GM12878 (cell line): ENCODE measurements at regions not wholly inside any gene's neighbourhood (a gene's known extent, or its start where the extent isn't known, plus 50 kb on each side); places are given as distances from the start of the nearest gene placed in this dataset.

Experiments used
- ATAC-seq: fragments of 200-7000 bp; cut with Tn5 transposase; 3 replicates; pipeline ENCODE4 v1.9.1; 2020; ENCODE audit warnings: mild to moderate bottlenecking, moderate library complexity
- BruUV-seq: library from RNA; stranded (reverse); fragments of 400-500 nt; replicated peaks from 2 replicates; lab custom pipeline; 2021; lab: Mats Ljungman, UMichigan
- CTCF ChIA-PET: fragments of 300-600 bp; sonication (Branson Sonifier 250); formaldehyde crosslinking; extraction: SDS; loops from one replicate; lab custom pipeline; 2021; ENCODE audit warnings: inconsistent platforms; lab: Yijun Ruan, JAX
- POLR2A ChIA-PET: fragments of 350-600 bp; formaldehyde crosslinking; extraction: SDS; loops from one replicate; lab custom pipeline; 2021; ENCODE audit warnings: inconsistent platforms; lab: Charles Lee
- RAD21 ChIA-PET: fragments of 300-600 bp; sonication (Branson Sonifier 250); formaldehyde crosslinking; loops from one replicate; lab custom pipeline; 2023; ENCODE audit warnings: antibody characterized with exemption; ENCODE audit not compliant: unreplicated experiment; lab: Charles Lee
- SMC1A ChIA-PET: fragments of 300-600 bp; sonication (Branson Sonifier 250); formaldehyde crosslinking; loops from one replicate; lab custom pipeline; 2023; ENCODE audit not compliant: unreplicated experiment, uncharacterized antibody; lab: Charles Lee
- DNase-seq: peaks from one replicate; pipeline ENCODE4 v3.0.0-alpha.2; 2011; ENCODE audit warnings: low read depth, low spot score
- FAIRE-seq: peaks from 3 replicates; lab custom pipeline; 2011; peaks lifted over from hg19 to GRCh38; lab: Jason Lieb, UNC
- H2AFZ ChIP-seq: 2 replicates; pipeline ENCODE4 v1.6.0; 2011; ENCODE audit warnings: low read depth, low read length, control low read depth; ENCODE audit not compliant: control insufficient read depth
- H3K27ac ChIP-seq: 2 replicates; pipeline ENCODE4 v1.5.1; 2011; ENCODE audit warnings: control low read depth; ENCODE audit not compliant: control insufficient read depth, insufficient read depth
- H3K27me3 ChIP-seq, 2 experiments: replicated peaks in 1 of 2; 2 replicates each; pipeline versions ENCODE4 v1.6.0 to v1.6.1; 2011; ENCODE audit warnings: low read length in 1 of 2; ENCODE audit not compliant: control insufficient read depth in 2 of 2, insufficient read depth in 2 of 2
- H3K36me3 ChIP-seq, 2 experiments: 2 replicates each; pipeline ENCODE4 v1.5.1; 2011; ENCODE audit warnings: low read length in 1 of 2; ENCODE audit not compliant: control insufficient read depth in 2 of 2, insufficient read depth in 2 of 2
- H3K4me1 ChIP-seq: 2 replicates; pipeline ENCODE4 v1.6.1; 2011; ENCODE audit warnings: mild to moderate bottlenecking, low read length, moderate library complexity, mixed read lengths; ENCODE audit not compliant: control insufficient read depth, insufficient read depth
- H3K4me2 ChIP-seq: 2 replicates; pipeline ENCODE4 v1.6.0; 2011; ENCODE audit warnings: control low read depth; ENCODE audit not compliant: control insufficient read depth, insufficient read depth
- H3K4me3 ChIP-seq: fragments of 200-600 bp; sonication (generic); 2 replicates; pipeline ENCODE4 v1.5.1; 2016
- H3K79me2 ChIP-seq: 2 replicates; pipeline ENCODE4 v1.6.0; 2011; ENCODE audit warnings: low read length; ENCODE audit not compliant: control insufficient read depth, insufficient read depth
- H3K9ac ChIP-seq: 2 replicates; pipeline ENCODE4 v1.8.0; 2011; ENCODE audit warnings: low read length, control low read depth, mixed read lengths; ENCODE audit not compliant: control insufficient read depth, insufficient read depth
- H3K9me3 ChIP-seq: replicated peaks from 3 replicates; pipeline ENCODE4 v1.5.1; 2011; ENCODE audit warnings: mild to moderate bottlenecking, low read length; ENCODE audit not compliant: control insufficient read depth, insufficient read depth
- H4K20me1 ChIP-seq: 2 replicates; pipeline ENCODE4 v1.6.0; 2011; ENCODE audit not compliant: control insufficient read depth, insufficient read depth
- BHLHE40 ChIP-seq, 2 experiments: fragments of 450-650 bp in 1 of 2; IDR thresholded peaks; 2 replicates each; pipeline ENCODE4 v1.6.1; 2011 to 2017; ENCODE audit warnings: low read depth in 2 of 2, borderline replicate concordance in 1 of 2, improper control_type of control experiment in 1 of 2, low read length in 1 of 2, mild to moderate bottlenecking in 1 of 2
- CBX5 ChIP-seq: sonication (generic); IDR thresholded peaks from 2 replicates; pipeline ENCODE4 v1.6.1; 2016; ENCODE audit warnings: low read depth, moderate library complexity, mild to moderate bottlenecking, inconsistent platforms
- SPI1 ChIP-seq: IDR thresholded peaks from 2 replicates; pipeline ENCODE4 v1.6.1; 2011; ENCODE audit warnings: low read depth, mild to moderate bottlenecking, low read length, moderate library complexity, borderline replicate concordance; ENCODE audit not compliant: insufficient read depth
- SRF ChIP-seq, 2 experiments: IDR thresholded peaks; 2 replicates each; pipeline ENCODE4 v1.6.1; 2011; ENCODE audit warnings: low read depth in 2 of 2, low read length in 2 of 2, mild to moderate bottlenecking in 1 of 2, moderate library complexity in 1 of 2
- SUZ12 ChIP-seq: fragments of 200-600 bp; sonication (generic); IDR thresholded peaks from one replicate; pipeline ENCODE4 v1.6.1; 2018; ENCODE audit warnings: antibody characterized with exemption, mild to moderate bottlenecking; ENCODE audit not compliant: unreplicated experiment
- YY1 ChIP-seq: IDR thresholded peaks from 2 replicates; pipeline ENCODE4 v1.6.1; 2011; ENCODE audit warnings: low read depth, mild to moderate bottlenecking, low read length
- WGBS: methylation state at CpG from one replicate; pipeline ENCODE4 v1.1.6; 2016; ENCODE audit warnings: low lambda C conversion rate; ENCODE audit not compliant: insufficient replicate concordance, insufficient coverage; ENCODE audit errors: missing lambda C conversion rate; 5-methylcytosine and 5-hydroxymethylcytosine counted together
- in situ Hi-C: fragments of 300-500 bp; cut with MboI; formaldehyde crosslinking; loops from 9 replicates; pipeline ENCODE4 v1.14.3; 2018; ENCODE audit warnings: mixed read lengths
- intact Hi-C: fragments of 100-400 bp; cut with micrococcal nuclease; formaldehyde crosslinking; loops from one replicate; pipeline ENCODE4 v1.14.2; 2022; ENCODE audit not compliant: unreplicated experiment

DNA sequence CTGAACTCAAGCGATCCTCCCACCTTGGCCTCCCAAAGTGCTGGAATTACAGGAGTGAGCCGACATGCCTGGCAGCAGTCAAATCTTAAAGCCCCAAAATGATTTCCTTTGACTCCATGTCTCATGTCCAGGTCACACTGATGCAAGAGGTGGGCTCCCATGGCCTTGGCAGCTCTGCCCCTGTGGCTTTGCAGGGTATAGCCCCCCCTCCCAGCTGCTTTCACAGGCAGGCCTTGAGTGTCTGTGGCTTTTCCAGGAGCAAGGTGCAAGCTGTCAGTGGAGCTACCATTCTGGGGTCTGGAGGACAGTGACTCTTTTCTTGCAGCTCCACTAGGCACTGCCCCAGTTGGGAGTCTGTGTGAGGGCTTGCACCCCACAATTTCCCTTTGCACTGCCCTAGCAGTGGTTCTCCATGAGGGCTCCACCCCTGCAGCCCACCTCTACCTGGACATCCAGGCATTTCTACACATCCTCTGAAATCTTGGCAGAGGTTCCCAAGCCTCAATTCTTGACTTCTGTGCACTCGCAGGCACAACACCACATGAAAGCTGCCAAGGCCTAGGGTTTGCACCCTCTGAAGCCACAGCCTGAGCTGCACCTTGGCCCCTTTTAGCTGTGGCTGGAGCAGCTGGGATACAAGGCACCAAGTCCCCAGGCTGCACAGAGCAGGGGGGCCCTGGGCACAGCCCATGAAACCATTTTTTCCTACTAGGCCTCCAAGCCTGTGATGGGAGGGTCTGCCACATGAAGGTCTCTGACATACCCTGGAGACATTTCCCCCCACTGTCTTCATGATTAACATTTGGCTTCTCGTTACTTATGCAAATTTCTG lies 79.3 kb upstream of the ARL4D start:
- TSS peak; percentile 66 for BruUV-seq

DNA sequence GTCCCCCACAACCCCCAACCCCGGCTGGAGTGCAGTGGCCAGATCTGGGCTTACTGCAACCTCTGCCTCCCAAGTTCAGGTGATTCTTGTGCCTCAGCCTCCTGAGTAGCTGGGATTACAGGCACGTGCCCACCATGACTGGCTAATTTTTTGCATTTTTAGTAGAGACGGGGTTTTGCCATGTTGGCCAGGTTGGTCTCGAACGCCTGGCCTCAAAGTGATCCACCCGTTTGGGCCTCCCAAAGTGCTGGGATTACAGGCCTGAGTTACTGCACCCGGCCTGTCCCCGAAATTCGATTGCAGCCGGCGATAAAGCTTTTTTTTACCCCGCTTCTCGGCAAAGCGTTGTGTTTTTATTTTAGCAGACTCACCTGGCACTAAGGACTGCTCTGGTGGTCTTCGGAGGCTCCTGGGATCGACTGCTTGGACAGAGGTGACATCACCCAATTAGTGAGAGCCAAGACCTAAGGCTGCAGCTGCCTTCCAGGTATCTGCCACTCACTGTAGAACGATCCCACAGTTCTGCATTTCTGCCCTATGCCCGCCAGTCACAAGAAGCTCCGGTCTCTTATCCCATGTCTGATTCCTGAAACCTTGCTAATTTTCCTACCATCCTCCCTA lies 82.2 kb upstream of the ARL4D start:
- 57% methylated on average over 18 of the region's 19 CpGs for WGBS
- no TSS peak for BruUV-seq
- H4K20me1 ChIP-seq: no peaks in the 10 kb centered on the region
- intact Hi-C loops: loop anchor here (1.0 kb wide), 1 partner anchor 45 kb away; no protein-coding TSS in a partner anchor
- H3K27me3 ChIP-seq: no peaks in the 10 kb centered on the region
- ChIA-PET SMC1A (interaction anchor here (1.0 kb wide), 1 partner anchor 145 kb away, joined by 5 read pairs; no protein-coding TSS in a partner anchor), CTCF (interaction anchor here (1.7 kb wide), 1 partner anchor 310 kb away, joined by 4 read pairs; the partner anchor contains the start of gene IFI35), POLR2A (interaction anchor here (0.7 to 3.8 kb wide), 3 partner anchors 44 to 145 kb away, joined by 4 to 31 read pairs (median 6); partner anchors contain the start of genes NBR1 and TMEM106A)
- no peaks in the 10 kb centered on the region for H3K36me3 ChIP-seq
- H3K9me3 ChIP-seq: peaks cover 7% of the 10 kb centered on the region; the same call in 2 of the 3 replicates
- no peak overlapping the region for H3K27ac ChIP-seq
- H3K9ac ChIP-seq: no peak overlapping the region
- TF ChIP-seq SUZ12 (no peak), YY1 (no peak), SPI1 (0 out of 2 replicates have a peak, but pooled peaks have one; percentile 6), BHLHE40 (IDR thresholded peaks at IDR 0.05; ENCODE audit: borderline replicate concordance in 1 of 2, low read depth in 2 of 2, low read length in 1 of 2) (peak in 1 of 2 experiments; percentile 81; a peak in 2 of 4 replicates)
- TF ChIP-seq, all 136 proteins: peak for 2
- Histone ChIP-seq H3K79me2 (no peaks in the 10 kb centered on the region), H3K4me3 (no peak overlapping the region), H2AFZ (no peak overlapping the region), H3K4me1 (peaks cover 5% of the 10 kb centered on the region; the same call in 1 of the 2 replicates), H3K4me2 (no peak overlapping the region)
- FAIRE-seq: no peak
- in situ Hi-C loops: loop anchor here (10.0 kb wide), 1 partner anchor 102 kb away; the partner anchor contains the start of gene TMEM106A
- RAD21 ChIA-PET: interaction anchor here (0.6 kb wide), 1 partner anchor 127 kb away, joined by 3 read pairs; no protein-coding TSS in a partner anchor
- no peak for DNase-seq
- ATAC-seq: no peak

More for the DNA sequence above, 79.3 kb upstream of the ARL4D start:
- peak; percentile 29; the same call in 1 of the 2 replicates for TF ChIP-seq CBX5
- TF ChIP-seq SRF (IDR thresholded peaks at IDR 0.05; ENCODE audit: low read depth in 2 of 2, low read length in 2 of 2): no peak
- Histone ChIP-seq H3K4me3 (no peak overlapping the region), H3K27me3 (no peaks in the 10 kb centered on the region), H4K20me1 (no peaks in the 10 kb centered on the region), H3K9me3 (peaks cover 7% of the 10 kb centered on the region; the same call in 2 of the 3 replicates), H3K79me2 (no peaks in the 10 kb centered on the region), H3K9ac (no peak overlapping the region), H3K4me2 (no peak overlapping the region), H3K27ac (no peak overlapping the region), H2AFZ (no peak overlapping the region), H3K4me1 (peaks cover 9% of the 10 kb centered on the region), H3K36me3 (no peaks in the 10 kb centered on the region)
- SMC1A ChIA-PET: no interaction called here
- RAD21 ChIA-PET: no interaction called here
- ATAC-seq (no peak), FAIRE-seq (no peak), DNase-seq (no peak)
- WGBS: 96% methylated on average over 4 of the region's 4 CpGs
- in situ Hi-C loops: loop anchor here (10.0 kb wide), 1 partner anchor 105 kb away; the partner anchor contains the start of gene TMEM106A
- CTCF ChIA-PET: no interaction called here
- POLR2A ChIA-PET: no interaction called here
- intact Hi-C loops: no loop called here
